AG04449 (cell line): ENCODE measurements at regions not wholly inside any gene's neighbourhood (a gene's known extent, or its start where the extent isn't known, plus 50 kb on each side); places are given as distances from the start of the nearest gene placed in this dataset.

Experiments
- CTCF ChIA-PET: fragments of 350-600 bp; formaldehyde crosslinking; extraction: SDS; loops from one replicate; lab custom pipeline; 2021; ENCODE audit warnings: antibody characterized with exemption; lab: Yijun Ruan, JAX
- POLR2A ChIA-PET: fragments of 400-600, 350-600 bp; formaldehyde crosslinking; extraction: SDS; loops from one replicate; lab custom pipeline; 2020; ENCODE audit warnings: antibody characterized with exemption, inconsistent platforms; lab: Yijun Ruan, JAX
- DNase-seq: peaks from one replicate; pipeline ENCODE4 v3.0.0-alpha.2; 2010; ENCODE audit warnings: low read depth, low spot score
- H3K4me3 ChIP-seq: 2 replicates; pipeline ENCODE4 v1.5.1; 2011; ENCODE audit warnings: low read depth, mild to moderate bottlenecking, control low read depth, low read length
- TF ChIP-seq, protein P1 (sequence below): IDR thresholded peaks from one replicate; pipeline ENCODE4 v1.5.1; 2011; ENCODE audit warnings: mild to moderate bottlenecking, moderate library complexity, low read length, control low read depth, inconsistent platforms; ENCODE audit not compliant: insufficient read depth; ENCODE audit errors: missing control alignments

DNA sequence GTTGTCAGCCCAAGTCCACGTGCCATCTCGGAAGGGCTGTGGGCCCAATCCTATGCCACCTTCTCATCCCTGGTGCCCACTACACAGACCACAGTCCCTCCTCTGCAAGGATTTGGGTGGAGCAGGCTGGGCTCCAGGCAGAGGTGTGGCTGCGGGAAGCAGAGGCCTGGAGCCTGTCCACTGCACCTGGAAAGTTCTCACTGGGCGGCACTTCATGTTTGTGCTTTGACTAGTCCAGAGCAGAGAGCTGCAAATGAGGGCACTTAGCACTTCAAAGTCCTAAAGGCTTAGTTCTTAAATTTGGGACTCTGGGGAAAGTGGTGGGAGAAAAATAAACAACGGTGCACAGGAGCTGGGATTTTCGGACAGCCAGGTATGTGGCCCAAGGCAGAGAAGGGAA is 308.9 kb upstream of the POU3F3 start:
- ChIA-PET CTCF (no interaction called here), POLR2A (no interaction called here)
- H3K4me3 ChIP-seq: no peak overlapping the region
- TF ChIP-seq, protein P1, sequence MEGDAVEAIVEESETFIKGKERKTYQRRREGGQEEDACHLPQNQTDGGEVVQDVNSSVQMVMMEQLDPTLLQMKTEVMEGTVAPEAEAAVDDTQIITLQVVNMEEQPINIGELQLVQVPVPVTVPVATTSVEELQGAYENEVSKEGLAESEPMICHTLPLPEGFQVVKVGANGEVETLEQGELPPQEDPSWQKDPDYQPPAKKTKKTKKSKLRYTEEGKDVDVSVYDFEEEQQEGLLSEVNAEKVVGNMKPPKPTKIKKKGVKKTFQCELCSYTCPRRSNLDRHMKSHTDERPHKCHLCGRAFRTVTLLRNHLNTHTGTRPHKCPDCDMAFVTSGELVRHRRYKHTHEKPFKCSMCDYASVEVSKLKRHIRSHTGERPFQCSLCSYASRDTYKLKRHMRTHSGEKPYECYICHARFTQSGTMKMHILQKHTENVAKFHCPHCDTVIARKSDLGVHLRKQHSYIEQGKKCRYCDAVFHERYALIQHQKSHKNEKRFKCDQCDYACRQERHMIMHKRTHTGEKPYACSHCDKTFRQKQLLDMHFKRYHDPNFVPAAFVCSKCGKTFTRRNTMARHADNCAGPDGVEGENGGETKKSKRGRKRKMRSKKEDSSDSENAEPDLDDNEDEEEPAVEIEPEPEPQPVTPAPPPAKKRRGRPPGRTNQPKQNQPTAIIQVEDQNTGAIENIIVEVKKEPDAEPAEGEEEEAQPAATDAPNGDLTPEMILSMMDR: no peak
- DNase-seq: no peak

DNA sequence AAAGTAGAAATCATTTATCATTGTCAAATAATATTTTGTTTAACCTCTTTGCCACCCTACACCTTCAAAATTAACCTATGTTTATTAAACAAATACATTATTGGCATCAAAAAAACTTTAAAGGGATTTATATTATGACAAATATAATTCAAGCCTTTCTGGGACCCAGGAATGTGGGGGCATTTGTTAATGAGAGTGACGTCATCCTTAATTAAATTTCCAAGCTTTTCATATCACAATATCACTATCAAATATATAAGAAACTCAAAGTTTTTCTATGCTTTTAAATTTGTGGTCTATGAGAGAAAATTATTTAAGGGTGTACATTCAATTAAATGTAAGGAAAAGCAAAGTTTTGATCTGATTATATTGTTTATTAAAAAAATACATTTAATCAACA is 307.4 kb upstream of the POU3F3 start:
- no peak overlapping the region for H3K4me3 ChIP-seq
- CTCF ChIA-PET: no interaction called here
- TF ChIP-seq, protein P1: no peak
- POLR2A ChIA-PET: no interaction called here
- no peak for DNase-seq

DNA sequence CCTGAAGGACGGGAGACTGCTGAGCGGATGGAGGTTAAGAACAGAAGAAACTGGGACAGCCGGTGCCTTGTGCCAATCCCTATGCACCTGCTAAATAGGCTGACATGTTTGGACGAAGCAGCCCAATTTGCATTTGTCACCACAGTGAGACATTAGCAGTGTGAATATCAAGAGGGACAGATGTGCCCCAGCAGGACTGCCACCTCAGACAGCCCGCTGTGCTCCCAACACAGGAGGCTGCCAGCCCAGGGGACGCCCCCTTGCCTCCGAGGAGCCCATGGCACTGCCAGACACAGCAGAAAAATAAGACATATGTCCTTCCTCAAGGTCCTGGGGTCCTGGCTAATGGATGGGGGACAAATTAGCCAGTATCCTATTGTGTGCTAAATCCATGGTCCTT is 306.7 kb upstream of the POU3F3 start:
- no peak overlapping the region for H3K4me3 ChIP-seq
- POLR2A ChIA-PET: no interaction called here
- TF ChIP-seq, protein P1: no peak
- CTCF ChIA-PET: no interaction called here
- DNase-seq: no peak

DNA sequence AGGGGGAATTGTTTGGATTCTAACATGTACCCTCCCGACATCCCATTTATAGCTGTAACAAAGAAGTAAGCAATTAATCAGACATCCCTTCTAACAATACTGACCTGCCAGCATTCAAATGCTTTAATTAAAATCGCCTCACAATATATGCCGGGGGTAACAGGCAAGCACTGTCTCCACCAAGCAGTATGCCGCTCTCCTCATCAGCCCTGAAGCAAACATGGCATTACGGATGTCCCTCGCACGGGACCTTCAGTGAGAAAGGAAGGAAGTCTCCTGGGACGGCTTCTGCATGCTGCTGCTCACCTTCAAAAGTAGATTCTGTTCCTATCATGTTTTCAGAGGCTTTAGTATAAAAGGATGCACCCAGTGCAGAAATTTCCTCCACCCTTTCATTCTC is 292.7 kb upstream of the POU3F3 start:
- TF ChIP-seq, protein P1: no peak
- no peak overlapping the region for H3K4me3 ChIP-seq
- ChIA-PET CTCF (no interaction called here), POLR2A (no interaction called here)
- DNase-seq: no peak

DNA sequence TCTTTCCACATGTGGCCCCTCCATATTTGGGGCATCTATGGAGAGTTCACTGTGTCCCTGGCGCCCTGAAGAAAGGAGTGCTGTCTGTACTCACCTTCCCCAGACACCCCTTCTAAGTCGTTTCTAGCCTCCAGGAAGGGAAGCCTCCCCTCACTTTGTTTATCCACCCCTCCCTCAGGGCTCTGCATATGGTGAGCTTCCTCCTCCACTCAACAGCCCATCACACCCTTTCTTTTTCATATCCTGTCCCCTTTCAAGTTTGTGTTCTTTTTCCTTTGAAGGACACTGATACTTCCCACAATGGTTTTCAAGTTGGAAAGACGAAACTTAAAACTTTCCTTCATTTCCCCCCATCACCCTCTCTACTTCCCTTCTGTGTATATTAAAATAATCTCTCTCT is 291.4 kb upstream of the POU3F3 start:
- CTCF ChIA-PET: no interaction called here
- H3K4me3 ChIP-seq: no peak overlapping the region
- TF ChIP-seq, protein P1: no peak
- no peak for DNase-seq
- POLR2A ChIA-PET: no interaction called here

DNA sequence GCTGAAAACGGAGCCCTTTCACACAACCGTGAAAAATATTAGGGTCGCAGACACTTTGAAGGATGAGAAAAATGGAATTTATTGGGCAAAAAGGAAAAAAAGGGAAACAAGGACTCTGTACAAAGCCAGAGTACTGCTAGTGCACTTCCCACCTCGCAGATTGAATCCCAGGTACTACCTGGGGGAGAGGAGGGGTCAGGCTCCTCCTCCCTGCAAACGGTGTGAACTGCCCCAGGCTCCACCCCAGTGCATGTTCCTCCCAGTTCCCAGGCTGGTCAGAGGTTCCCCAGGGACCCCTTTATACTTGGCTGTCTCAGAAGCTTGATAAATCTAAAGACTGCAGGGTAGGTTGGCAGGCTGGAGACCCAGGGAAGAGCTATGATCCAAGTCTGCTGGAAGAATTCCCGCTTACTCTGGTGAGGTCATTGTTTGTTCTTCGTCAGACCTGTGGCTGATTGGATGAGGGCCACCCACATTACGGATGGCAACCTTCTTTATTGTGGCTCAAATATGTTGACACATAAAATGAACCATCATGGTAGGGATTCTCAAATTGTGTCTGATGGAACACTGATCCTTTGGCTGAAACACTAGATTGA is 290.4 kb upstream of the POU3F3 start:
- H3K4me3 ChIP-seq: no peak overlapping the region
- ChIA-PET POLR2A (no interaction called here), CTCF (no interaction called here)
- no peak for DNase-seq
- TF ChIP-seq, protein P1: no peak
